Mammary epithelial cell (primary cell): ENCODE measurements at regions not wholly inside any gene's neighbourhood (a gene's known extent, or its start where the extent isn't known, plus 50 kb on each side); places are given as distances from the start of the nearest gene placed in this dataset.

ENCODE experiments used
- CTCF ChIP-seq, 2 donors: IDR thresholded peaks in 1 of 2; conservative IDR thresholded peaks in 1 of 2; 2 replicates each; pipeline ENCODE4 v1.5.1; 2011 to 2012; ENCODE audit warnings: inconsistent platforms in 2 of 2, low read length in 2 of 2, mild to moderate bottlenecking in 2 of 2, control low read depth in 1 of 2, low read depth in 1 of 2; ENCODE audit not compliant: insufficient read depth in 1 of 2; ENCODE audit errors: extremely low read depth in 1 of 2
- EZH2 ChIP-seq: IDR thresholded peaks from 2 replicates; pipeline ENCODE4 v1.6.1; 2012; ENCODE audit warnings: low read length, inconsistent platforms, borderline replicate concordance

- no peak for TF ChIP-seq CTCF (conservative IDR thresholded peaks at IDR 0.05 in 1 of 2, IDR thresholded peaks at IDR 0.05 in 1 of 2; ENCODE audit: extremely low read depth in 1 of 2, insufficient read depth in 1 of 2, low read depth in 1 of 2, low read length in 2 of 2)
- TF ChIP-seq EZH2 = no peak
These were observed 404.3 kb upstream of the KLF6 start for GRCh38 chr10:4189281-4189680.
